GM18520 (cell line): ENCODE measurements at regions not wholly inside any gene's neighbourhood (a gene's known extent, or its start where the extent isn't known, plus 50 kb on each side); places are given as distances from the start of the nearest gene placed in this dataset.

ENCODE experiments used
- ATAC-seq: cut with Tn5 transposase; IDR thresholded peaks from one replicate; pipeline ENCODE4 v1.9.1; 2021; ENCODE audit not compliant: unreplicated experiment

DNA sequence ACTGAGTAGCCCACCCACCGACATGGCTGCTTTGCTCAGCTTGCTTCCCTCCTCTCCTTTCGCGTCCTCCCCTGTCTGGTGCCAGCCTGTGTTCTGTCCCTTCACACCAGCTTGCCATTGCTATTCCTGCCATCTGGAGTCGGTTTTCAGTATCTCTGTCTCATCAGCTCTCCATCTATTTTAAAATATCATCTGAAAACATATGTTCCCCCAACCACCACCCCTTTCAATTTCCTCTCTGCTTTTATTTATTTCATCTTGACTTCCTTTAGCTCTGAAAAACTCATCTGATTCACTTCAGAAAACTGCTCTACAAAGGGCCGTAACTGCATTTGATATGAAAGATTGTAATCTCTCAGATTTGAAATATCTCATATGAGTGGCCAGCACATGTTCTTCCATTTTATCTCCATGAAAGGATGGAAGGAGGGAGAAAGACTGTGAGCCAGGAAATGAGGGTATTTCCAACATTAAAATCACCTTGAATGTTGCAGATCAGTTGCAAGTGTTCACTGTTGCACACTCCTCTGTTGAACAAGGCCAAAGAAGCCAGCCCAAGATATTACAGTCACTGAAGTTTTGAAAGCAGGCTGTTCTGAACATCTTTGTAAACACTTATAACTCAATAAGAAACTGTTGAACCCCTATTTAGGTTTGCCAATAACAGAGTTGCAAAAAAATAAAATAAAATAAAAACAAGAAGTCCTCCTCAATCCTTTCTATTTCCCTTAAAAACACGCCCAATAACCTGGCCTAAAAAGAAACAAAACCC is 202.4 kb upstream of the NEBL start:
- ATAC-seq = no peak

DNA sequence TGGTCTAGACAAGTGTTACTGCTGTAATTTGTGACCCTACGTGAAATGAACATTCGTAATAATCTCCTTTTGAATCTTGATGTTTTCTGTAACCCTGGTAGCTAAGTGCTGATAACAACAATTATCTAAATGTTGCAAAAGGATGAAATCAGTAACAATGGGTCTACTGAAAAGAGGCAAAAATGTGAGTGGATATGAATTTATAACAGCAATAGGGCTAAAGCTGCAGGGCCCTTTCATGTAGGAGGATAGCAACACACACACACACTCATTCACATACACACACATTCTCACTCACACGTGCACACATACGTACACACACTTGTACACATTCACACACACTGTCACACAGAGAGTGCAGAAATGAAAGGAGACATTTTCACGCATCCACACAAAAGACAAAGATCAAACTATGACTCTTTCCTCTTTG is 200.8 kb upstream of the NEBL start:
- ATAC-seq = no peak

DNA sequence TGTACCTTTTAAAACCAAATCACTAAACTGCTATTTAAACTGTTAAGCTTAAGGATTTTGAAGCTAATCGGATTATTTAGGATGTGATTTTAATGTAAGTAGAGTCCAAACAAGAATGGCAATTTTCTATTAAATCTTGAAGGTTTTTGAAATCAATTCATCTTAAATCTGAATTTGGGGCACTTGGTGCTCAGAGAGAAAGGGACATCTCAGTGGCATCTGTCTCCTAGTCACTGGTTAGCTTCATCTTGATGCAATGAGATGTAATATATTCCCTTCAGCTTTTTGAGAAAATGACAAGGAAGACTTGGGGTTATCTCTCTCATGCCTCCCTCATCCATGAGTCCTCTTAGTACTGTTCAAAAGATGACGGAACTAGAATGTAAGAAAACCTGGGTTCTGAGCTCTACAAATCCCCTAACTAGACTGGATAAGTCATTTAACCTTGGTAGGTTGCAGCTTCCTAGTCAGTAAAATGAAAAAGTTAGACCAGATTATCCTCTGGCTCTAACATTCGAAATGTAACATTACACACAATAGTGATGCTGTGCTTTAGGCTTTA is 198.5 kb upstream of the NEBL start:
- ATAC-seq = no peak

DNA sequence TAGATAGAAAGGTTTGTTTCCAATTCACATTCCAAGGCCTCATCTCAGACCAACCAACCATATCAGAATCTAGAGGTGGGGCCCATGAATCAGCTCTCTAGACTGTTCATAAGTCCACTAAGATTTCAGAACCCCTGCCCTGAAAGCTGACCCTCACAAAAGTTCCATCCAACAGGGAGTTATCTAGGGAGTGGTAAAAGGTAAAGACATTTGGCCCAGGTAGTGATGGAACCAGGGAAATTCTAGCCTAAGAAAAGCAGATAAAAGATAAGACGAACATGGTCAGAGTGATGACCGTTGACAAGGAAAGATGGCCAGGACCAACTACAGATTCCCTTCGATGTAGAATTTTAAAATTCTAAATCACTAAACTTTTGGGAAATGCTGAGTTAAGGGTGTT is 198.0 kb upstream of the NEBL start:
- ATAC-seq = no peak

DNA sequence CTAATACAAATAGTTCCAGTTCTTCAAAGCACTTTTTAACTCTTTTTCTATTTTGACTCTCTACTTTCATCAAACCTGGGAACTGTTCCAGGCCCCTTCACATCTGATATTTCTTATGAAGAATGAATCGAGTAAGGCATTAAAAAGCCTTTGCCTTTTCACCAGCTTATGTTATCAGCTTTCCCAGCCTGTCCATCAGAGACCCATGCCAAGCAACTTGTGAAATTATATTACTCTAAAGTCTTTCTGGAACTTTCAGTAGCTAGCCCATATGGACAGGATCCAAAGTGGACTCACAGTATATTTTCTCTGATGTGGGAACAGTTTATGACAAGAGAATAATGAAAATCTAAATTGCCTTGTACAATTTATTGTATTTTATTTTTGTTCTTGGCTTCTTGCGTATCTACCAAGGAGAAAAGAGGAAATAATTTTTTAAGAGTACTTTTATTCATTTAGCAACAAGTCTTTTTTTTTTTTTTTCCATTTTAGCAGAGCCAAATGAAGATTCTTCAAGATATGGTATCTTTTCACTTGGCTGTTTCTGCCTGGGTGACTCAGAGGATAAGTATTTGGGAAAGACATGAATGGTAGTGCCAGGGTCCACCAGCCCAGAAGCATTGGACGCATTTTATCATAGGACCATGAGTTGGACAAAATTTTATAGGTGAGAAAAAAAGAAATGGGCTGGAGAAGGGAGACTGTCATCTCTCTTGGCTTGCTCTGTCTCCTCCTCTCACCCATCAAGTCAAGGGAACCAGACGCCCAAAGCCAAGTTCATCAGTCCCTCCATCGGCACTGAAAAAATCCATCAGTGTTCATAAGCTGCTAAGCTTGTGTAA is 195.8 kb upstream of the NEBL start:
- no peak for ATAC-seq

DNA sequence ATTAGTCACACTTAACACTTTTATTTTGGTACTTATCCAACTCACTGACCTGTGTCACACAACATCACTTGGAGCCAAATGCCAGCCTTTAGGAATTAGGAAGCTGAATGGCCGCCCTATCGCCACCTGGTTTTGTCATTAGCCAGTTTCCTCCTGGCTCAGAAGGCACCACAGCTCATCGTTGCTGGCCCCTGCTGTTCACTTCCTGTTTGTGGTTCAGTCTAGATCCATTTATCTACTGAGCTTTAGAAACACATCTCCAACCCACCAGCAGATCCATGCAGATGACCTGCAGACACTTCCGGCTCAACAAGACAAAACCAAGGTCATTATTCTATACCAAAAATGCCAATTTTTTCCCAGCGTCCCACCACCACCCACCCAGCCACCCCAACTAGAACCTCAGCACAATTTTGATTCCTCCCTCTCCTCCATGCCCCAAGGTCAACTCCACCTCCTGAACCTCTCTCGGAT is 193.5 kb upstream of the NEBL start:
- ATAC-seq = no peak

DNA sequence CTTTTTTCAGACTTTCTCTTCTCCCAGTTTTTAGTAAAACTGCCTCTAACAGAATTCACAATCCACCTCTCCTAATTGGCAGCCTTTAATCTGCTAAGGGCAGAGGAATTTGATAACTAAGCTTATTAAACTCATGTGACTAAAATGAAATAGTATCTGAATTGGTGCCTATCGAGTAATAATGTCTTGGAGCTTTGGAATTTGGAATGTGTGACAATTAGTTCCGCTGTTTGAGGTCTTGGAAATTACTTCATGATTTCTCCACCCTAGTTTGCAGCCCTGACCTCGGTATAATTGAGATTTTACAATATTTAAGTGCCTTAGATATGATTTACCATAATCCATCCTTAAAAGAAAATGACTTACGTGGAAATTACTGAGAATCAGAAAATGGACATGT is 190.4 kb upstream of the NEBL start:
- ATAC-seq = no peak

DNA sequence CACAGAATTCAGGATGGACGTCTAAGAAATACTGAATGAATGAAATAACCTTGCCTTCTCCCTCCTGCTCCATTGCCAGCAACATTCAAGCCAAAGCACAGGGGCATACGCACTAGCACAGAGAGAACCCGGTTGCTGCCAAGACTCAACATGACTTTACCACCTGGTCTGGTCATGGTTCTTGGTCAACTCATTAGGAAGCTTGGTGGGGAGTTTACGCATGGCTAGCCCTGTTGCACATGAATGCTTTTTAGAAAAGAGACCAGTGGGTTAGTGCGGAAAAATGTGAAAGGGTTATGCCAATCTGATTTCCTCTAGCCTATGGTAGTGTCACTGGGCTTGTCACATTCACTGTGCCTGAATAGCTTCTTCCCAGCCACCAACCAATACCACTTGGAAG is 187.6 kb upstream of the NEBL start:
- ATAC-seq = no peak

DNA sequence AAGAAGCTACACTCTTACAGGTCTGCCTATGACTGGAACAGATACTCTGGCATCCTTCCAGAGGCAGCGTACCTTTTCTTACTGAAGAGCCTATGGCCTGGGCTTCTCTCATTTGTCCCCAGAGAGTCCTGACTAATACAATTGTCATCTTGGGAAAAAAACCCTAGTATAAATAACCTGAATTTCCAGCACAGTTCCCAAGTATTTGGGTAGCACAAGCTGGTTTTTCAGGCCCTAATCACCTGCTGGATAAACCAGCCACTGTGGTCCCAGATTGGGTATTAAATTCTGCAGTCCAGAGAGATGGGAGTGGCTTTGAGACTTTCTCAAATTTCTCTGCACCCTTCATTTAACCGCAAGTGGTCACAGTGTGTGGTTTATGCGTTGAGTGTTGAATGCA is 186.8 kb upstream of the NEBL start:
- ATAC-seq = no peak

DNA sequence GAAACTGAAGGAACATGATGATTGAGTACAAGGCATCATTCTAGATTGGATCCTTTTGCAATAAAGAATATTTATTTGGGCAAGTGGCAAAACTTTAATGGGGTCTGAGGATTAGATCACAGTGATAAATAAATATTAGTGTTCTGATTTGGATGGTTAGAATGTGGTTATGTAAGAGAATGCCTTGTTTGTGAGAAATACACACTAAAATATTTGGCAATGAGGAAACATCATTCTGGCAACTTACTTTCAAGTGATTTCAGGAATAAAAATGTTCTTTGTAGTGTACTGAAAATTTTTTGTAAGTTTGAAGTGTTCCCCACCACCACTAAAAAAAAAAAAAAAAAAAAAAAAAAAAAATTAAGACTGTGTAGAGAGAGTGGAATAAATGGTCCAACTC is 185.1 kb upstream of the NEBL start:
- ATAC-seq = no peak

DNA sequence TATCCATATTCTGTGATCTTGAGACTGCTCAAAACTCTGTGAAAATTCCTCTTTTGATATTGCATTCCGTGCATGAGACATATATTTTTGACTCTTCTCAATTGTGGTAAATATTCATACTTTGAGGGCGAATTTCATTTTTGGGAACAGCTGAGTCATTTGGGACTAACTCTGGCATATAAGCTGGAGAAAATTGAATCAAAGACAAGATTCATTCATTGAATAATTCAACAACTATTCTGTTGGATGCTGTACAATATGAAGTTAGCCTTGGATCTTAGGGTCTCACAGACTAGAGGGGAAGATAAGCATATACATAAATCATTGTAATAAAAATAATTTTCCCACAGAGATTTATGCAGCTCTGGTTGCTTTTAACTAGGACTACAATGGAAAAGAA is 183.2 kb upstream of the NEBL start:
- ATAC-seq = no peak

DNA sequence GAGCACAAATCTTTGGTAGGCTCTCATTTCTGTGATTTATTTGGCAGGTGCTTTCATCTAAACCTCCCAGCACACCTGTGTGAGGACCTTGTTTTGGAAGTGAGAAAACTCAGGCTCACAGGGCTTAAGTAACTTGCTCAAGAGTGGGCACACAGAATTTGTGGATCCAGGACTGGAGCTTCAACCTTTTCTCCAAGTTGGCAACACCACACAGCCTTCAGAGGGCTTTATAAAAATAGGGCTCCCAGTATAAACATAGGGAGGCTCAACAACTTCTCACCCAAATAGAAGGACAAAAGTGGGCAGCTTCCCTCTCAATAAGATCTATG is 182.2 kb upstream of the NEBL start:
- no peak for ATAC-seq

DNA sequence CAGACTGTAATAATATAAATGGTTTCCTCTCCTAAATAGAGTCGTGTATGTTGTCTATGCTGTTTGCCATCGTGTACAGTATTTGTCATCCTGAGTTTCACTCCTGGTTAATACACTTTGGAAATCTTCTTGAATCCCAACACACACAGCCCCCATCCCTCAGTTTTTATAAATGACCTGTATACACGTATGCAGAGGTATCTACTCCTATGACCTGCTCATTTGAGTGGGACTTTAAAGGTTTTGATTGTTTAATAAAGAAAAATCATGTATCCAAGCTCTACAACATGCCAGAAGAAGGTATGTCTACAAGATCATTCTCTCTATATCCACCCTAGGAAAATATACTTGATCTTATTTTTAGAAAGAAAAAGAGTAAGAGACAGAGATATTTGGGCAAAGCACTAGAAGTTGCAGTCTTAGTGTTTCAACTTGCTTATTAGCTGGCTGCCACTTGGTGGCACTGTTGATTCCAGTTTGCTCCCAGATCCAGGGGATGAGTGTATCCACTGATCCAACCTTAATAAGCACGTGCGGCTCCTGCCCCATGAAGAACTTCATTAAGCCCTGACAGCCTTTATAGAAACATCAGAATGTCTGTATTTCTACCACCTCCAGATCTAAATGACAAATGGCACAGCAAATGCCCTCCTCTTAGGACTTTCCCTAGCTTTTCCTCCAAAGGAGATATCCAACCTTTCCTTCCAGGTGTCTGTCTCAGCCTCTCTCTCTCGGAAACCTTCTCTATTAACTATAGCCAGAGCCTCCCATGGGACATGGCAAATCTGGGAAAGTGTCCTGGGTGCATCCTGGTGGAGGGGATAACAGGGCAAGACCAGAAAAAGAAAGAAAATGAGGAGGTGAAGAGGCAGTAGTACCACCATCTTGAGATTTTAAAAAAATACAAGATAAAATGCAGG is 181.6 kb upstream of the NEBL start:
- no peak for ATAC-seq

DNA sequence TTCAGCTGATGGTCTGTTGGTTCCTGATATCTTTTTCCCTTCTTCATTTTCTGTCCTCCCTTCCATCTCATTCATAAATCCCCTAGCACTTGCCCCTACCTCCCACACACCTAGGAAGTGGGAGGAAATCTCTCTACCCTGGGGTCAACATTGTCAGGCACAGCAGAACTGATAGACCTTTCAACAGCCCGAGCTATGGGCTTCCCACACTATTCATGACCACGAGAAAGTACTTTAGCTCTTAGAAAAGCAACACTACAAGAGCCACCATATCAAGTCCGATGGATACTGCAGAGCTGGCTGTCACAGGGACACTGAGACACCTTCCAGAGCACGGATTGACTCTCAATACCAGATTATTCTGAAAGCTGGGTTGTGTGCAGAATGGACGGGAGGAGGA is 180.6 kb upstream of the NEBL start:
- ATAC-seq = no peak

DNA sequence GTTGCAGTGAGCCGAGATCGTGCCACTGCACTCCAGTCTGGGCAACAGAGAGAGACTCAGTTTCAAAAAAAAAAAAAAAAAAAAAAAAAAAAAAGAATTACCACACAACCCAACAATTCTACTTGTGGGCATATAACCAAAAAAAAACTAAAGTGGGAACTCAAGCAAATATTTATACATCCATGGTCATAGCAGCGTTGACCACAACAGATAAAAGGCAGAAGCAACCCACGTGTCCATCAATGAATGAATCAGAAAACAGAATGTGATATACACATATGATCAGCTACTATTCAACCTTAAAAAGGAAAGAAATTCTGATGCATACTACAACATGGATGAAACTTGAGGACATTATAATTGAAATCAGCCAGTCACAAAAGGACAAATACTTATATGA is 179.3 kb upstream of the NEBL start:
- ATAC-seq = no peak

DNA sequence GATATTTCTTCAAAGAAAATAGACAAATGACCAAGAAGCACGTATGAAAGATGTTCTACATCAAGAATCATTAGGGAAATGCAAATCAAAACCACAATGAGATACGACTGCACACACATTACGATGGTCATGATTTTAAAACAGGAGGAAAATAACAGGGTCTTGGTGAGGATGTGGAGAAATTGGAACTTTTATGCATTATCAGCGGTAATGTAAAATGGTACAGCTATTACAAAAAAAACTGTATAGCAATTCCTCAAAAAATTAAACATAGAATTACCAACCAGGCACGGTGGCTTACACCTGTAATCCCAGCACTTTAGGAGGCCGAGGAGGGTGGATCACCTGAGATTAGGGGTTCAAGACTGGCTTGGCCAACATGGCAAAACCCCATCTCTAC is 178.8 kb upstream of the NEBL start:
- no peak for ATAC-seq

DNA sequence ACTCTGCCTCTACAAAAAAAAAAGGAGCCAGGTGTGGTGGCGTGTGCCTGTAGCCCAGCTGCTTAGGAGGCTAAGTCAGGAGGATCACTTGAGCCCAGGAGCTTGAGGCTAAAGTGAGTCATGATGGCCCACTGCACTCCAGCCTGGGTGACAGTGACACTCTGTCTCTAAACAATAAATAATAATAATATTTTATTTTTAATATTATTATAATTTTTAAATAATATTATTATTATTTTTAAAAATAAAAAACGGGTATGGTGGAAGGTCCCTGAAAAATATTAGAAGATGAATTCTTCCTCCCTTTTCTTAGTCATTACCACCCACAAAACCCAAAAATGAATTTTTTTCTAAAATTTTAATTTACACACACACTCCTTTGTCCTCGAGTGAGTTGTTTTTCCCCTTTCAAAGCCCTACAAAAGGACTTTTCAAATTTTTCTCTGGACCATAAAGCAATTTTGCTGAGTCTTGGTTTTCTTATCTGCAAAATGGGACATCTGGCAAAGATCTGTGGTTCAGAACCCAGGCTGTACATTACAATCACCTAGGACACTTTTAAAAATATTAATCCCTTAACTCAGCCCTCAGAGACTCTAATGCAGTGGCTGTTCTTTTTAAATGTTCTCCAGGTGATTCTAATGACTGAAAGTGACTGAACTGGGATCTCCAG is 174.0 kb upstream of the NEBL start:
- no peak for ATAC-seq

DNA sequence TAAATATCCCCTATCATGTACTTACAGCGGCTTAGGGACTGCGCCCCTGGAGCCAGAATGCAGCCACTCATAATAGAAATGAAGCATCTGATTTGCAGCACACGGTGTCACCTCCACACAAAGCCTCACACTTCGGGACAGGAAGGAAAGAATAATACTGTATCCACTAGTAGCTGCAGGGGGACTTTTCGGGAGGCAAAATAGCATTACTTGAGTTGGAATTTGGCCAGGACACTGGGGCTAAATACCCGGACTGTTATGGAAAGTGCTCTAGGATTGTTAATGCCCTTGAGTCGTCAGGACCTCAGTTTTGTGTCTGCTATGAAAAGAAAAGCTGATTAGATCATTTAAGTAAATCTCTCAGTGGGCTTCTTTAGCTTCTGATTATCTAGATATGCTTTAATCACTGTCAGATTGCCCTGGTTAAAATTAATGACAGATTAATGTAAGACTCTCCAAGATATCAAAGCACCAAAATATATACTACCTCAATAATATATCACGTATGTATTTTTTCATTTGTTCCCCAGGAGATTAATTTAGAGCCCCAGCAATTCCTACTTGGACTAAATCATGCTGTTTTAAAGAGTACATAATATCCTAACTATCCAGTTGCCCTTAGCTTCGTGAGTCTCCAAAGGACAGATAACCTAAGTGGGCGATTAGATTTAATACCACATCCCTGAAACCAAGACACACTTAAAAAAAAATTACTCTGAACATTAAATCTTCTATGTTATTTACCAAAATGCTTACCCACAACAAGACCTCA is 173.0 kb upstream of the NEBL start:
- ATAC-seq = no peak

DNA sequence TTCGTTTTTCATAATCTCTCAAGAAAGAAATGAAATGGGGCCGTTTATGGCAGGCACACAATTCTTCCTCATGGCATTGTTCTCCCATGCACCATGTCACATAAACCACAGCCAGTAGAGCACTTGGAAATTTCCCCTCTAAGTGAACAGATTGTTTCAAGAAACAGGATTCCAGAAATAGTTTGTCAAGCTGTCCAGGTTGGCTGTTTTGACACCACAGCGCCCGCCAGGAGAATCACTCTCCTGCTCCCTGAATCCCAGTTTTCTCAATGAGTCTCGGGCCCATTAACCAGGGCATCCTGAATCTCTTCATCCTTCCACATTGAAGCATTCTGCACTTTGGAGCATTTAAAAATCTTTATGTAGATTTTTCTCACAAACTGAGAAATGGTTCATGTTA is 172.2 kb upstream of the NEBL start:
- no peak for ATAC-seq
